HepG2 (cell line): ENCODE measurements at regions not wholly inside any gene's neighbourhood (a gene's known extent, or its start where the extent isn't known, plus 50 kb on each side); places are given as distances from the start of the nearest gene placed in this dataset.

Source experiments
- ATF6 ChIP-seq: sonication (generic); formaldehyde crosslinking; conservative IDR thresholded peaks from 2 replicates; pipeline ENCODE4 v1.4.0; 2020; ENCODE audit warnings: missing genetic modification reagents
- CAMTA2 ChIP-seq: sonication (generic); formaldehyde crosslinking; IDR thresholded peaks from 2 replicates; pipeline ENCODE4 v1.4.0; 2020; ENCODE audit warnings: mild to moderate bottlenecking, missing genetic modification reagents, borderline replicate concordance
- HHEX ChIP-seq: IDR thresholded peaks from 2 replicates; pipeline ENCODE4 v1.6.1; 2016; ENCODE audit warnings: control low read depth
- MATR3 ChIP-seq: sonication (generic); formaldehyde crosslinking; IDR thresholded peaks from 2 replicates; pipeline ENCODE4 v1.4.0; 2020; ENCODE audit warnings: missing genetic modification reagents
- PLRG1 ChIP-seq: fragments of 450-650 bp; conservative IDR thresholded peaks from 2 replicates; pipeline ENCODE4 v1.6.1; 2016
- RFX5 ChIP-seq: IDR thresholded peaks from 2 replicates; pipeline ENCODE4 v1.6.1; 2011; ENCODE audit warnings: low read depth, low read length, improper control_type of control experiment
- SIN3A ChIP-seq: IDR thresholded peaks from 2 replicates; pipeline ENCODE4 v1.6.1; 2011; ENCODE audit warnings: low read depth, mild to moderate bottlenecking, control low read depth, low read length, borderline replicate concordance
- SKI ChIP-seq: fragments of 450-650 bp; IDR thresholded peaks from one replicate; pipeline ENCODE4 v1.6.1; 2018; ENCODE audit warnings: mild to moderate bottlenecking; ENCODE audit not compliant: partially characterized antibody
- SNAPC4 ChIP-seq: sonication (generic); formaldehyde crosslinking; IDR thresholded peaks from 2 replicates; pipeline ENCODE4 v1.4.0; 2020; ENCODE audit warnings: mild to moderate bottlenecking, missing genetic modification reagents
- SP4 ChIP-seq: sonication (generic); formaldehyde crosslinking; IDR thresholded peaks from 2 replicates; pipeline ENCODE4 v1.8.1; 2023; ENCODE audit warnings: mild to moderate bottlenecking, missing genetic modification reagents
- SRY ChIP-seq: sonication (generic); formaldehyde crosslinking; IDR thresholded peaks from 2 replicates; pipeline ENCODE4 v1.8.0; 2022; ENCODE audit warnings: mild to moderate bottlenecking, missing genetic modification reagents
- ZFYVE20 ChIP-seq: sonication (generic); formaldehyde crosslinking; IDR thresholded peaks from 2 replicates; pipeline ENCODE4 v1.8.0; 2023; ENCODE audit warnings: low read depth, mild to moderate bottlenecking, moderate library complexity, missing genetic modification reagents, borderline replicate concordance
- ZNF335 ChIP-seq: sonication (generic); formaldehyde crosslinking; IDR thresholded peaks from 2 replicates; pipeline ENCODE4 v1.4.0; 2020; ENCODE audit warnings: missing genetic modification reagents

GRCh38 chr7:89966067-89966664 is 188.1 kb upstream of the STEAP1 start (continued):
- no peak for TF ChIP-seq SNAPC4 (CRISPR knock-in tag)
- TF ChIP-seq ATF6 (CRISPR knock-in tag): no peak
- no peak for TF ChIP-seq SRY (CRISPR knock-in tag)
- TF ChIP-seq SP4 (CRISPR knock-in tag): no peak
- no peak for TF ChIP-seq PLRG1
- TF ChIP-seq MATR3 (CRISPR knock-in tag): no peak
- no peak for TF ChIP-seq ZFYVE20 (CRISPR knock-in tag)
- TF ChIP-seq SIN3A: no peak
- no peak for TF ChIP-seq SKI
- no peak for TF ChIP-seq ZNF335 (CRISPR knock-in tag)
- TF ChIP-seq RFX5: no peak
- TF ChIP-seq HHEX (CRISPR knock-in tag): no peak
- TF ChIP-seq CAMTA2: no peak
